Epithelial cell of prostate (primary cell): ENCODE measurements at regions not wholly inside any gene's neighbourhood (a gene's known extent, or its start where the extent isn't known, plus 50 kb on each side); places are given as distances from the start of the nearest gene placed in this dataset.
"Not testable (repeated sequence)": the region's sequence is repeated elsewhere in the genome, so short reads cannot be mapped to it uniquely, and the experiment has no call there.

Experiments
- DNase-seq: peaks from one replicate; pipeline ENCODE4 v3.0.0-alpha.2; 2011; ENCODE audit warnings: low read depth, low spot score
- H3K27ac ChIP-seq: fragments of 450-650 bp; 2 replicates; pipeline ENCODE4 v1.5.1; 2017; ENCODE audit warnings: mild to moderate bottlenecking

DNA sequence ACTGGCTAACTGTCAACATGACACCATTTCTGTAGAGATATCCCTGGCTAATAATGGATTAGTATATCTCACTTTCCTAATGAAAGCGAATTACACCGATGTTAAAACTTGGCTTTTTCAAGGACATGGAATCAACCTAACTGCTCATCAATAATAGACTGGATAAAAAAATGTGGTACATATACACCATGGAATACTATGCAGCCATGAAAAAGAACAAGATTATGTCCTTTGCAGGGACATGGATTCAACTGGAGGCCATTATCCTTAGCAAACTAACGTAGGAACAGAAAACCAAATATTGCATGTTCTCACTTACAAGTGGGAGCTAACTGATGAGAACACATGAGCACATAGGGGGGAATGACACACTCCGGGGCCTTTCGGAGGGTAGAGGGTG lies 62.6 kb downstream of the ZIC1 start:
- H3K27ac ChIP-seq = no peak overlapping the region
- no peak for DNase-seq

DNA sequence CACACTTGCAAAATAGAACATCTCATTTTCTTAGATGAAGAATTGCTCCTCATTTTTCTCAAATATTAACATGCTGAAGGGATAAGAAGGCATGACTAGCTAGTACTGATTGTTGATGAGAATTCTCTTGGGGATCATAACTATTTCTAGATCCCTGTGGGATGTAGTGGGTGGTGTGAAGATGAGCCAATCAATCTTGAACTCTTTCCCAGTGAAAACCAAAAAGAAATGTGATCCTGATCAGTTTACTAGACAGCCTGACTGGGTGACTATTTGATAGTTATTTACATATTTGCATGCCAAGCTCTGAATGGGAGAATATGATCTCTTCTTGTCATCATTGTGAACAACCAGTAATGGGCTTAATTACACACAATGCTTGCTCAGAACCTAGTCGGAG lies 63.7 kb downstream of the ZIC1 start:
- H3K27ac ChIP-seq = no peak overlapping the region
- no peak for DNase-seq

DNA sequence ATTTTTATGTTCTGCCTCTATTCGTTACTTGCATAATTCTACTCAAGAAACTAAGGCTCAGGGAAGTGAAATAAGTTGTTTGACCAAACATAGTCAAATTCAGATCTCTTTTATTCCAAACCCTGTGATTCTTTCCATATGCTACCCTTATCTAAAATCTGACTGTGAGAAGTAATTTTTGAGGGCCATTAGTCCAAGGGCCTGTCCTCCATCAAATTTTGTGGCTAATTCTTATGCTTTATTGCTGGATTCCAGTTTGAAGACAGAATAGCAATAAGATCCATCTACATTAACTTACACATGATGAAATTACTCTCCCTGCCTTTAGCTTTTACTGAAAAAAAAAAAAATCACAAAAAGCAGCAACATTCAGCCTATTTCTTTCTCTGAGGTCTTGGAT lies 74.0 kb downstream of the ZIC1 start:
- no peak for DNase-seq
- H3K27ac ChIP-seq = no peak overlapping the region

DNA sequence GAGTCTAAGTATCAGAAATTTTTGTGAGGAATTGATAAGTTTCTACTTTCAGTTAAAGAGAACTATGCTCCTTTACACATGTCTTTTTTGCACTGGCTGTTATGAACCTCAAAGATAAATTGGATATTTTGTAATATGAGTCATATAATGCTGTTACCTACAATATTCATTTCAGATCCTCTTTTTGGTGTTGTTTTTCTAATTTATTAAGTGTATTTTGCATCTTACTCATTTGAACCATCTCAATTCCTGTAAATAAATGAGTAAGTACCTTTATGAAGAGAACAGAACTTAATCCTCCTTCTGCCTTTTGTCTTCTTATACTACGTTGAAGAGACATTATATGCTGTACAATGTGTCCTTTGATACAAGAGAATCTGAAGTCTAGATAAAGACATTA lies 74.4 kb downstream of the ZIC1 start:
- H3K27ac ChIP-seq = no peak overlapping the region
- no peak for DNase-seq

DNA sequence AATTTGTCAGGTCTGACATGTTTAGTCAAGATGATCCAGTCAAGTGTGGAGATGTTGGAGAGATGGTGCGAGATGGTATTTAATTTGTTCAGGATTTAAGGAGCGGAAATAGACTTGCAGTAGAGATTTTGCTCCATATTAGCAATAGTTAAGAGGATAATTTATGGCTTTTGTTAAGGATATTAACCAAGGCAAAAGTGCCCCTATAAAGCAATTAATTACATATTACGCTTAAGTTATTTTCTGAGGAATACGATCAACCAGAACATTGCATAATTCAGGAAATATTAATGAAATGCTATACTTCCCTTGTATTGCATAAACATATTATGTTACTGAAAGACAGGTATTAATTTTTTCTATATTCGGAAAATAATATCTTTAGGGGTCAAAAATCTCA lies 83.9 kb downstream of the ZIC1 start:
- DNase-seq = no peak
- H3K27ac ChIP-seq = no peak overlapping the region

DNA sequence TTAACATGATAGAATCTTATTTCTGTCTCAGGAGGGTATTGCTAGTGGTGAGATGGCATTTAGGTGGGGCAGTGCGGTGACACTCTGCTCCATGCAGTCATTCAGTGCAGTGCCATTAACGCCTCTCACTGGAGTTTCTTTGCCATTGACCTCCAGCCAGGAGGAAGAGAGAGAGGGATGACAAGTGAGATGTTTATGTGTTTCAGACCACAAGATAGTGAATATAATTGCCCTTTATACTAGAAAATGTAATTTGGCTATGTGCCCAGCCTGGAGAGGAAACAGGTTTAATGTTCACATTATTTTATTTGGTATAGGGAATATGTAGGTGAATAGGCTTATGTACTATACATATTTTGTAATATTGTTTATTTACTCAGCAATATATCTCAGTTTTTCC lies 84.5 kb downstream of the ZIC1 start:
- H3K27ac ChIP-seq = no peak overlapping the region

DNA sequence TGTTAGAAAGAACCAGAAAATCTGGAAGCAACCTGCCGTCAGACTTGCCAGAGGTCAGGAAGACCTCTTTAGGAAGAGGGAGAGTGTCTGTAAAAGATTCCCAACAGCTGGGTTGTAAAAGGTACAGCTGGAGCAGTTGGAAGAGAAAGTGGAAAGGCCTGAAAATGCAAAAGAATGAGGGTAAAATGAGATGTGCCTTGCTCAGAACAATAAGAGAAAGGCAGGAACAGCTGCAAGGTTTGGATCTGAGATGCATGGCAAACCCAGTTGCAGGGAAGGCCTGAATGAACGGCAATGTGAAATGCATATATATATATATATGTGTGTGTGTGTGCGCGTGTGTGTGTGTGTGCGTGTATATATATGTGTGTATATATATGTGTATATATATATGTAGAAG lies 88.1 kb downstream of the ZIC1 start:
- H3K27ac ChIP-seq = no peak overlapping the region
- no peak for DNase-seq

More for the DNA sequence above, 84.5 kb downstream of the ZIC1 start:
- no peak for DNase-seq

DNA sequence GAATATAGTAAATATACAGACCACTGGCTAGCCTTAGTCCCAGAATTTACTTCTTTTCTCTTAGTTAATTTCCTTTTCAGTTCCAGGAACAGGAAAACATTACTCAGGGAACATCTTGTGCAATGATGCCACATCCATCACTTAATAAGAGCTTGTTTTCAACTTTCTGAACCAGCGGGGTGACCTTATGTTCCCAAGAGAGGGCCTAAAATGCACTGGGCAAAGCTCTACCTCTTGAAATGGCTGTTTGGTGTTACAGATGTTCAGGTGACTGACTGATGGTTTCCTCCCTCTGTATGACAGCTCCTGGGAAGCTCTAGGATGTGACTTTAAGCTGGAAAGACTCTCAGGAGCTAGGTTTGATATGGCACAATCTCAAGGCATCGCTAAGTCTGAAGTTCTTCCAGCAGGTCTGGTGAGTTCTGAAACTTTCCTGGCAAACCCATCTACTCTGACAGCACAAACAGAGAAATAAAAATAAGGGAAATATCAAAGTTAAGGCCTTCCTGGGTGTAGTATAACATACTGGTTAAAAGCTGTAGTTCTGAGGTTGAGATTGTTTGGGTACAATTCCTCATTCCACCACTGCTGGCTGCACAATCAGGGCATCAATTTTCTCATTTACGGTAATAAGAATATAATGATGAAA lies 98.6 kb downstream of the ZIC1 start:
- no peak overlapping the region for H3K27ac ChIP-seq
- no peak for DNase-seq

DNA sequence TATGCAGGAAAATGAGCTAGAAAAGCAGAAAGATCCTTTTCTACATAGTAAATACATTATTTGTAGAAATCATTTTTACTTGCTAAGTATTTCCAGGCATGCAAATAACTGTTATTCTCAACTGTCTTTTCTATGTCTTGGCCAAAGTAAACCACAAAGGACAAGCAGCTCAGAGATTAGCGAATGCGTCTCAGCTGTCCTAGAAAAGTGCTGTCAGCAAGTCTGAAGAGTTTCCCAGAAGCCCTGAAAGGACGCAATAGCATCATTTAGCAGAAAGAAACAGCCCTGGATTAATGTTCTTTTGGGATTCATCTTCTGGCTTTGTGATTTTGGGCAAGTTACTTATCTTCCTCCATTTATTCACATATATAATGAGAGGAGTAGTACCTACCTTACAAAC lies 100.3 kb downstream of the ZIC1 start:
- DNase-seq = no peak
- no peak overlapping the region for H3K27ac ChIP-seq

DNA sequence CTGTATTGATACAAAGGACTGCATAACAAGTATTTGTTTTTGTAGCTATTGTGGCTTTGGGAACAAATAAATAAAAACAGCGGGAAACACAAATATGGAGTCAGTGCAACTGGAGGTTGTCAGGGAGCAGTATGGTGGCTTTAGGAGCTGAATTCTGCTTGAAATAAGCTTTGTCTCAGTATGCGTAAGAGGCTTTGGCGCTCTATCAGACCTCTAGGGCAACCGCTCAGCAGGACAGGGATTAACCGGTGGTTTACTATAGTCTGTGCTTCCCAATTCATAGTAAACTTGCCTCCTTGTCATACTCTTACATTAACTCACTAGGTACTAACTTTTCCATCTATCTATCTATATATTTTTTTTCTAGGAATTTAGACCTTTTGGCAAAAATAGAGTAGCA lies 104.6 kb downstream of the ZIC1 start:
- no peak for DNase-seq
- no peak overlapping the region for H3K27ac ChIP-seq

DNA sequence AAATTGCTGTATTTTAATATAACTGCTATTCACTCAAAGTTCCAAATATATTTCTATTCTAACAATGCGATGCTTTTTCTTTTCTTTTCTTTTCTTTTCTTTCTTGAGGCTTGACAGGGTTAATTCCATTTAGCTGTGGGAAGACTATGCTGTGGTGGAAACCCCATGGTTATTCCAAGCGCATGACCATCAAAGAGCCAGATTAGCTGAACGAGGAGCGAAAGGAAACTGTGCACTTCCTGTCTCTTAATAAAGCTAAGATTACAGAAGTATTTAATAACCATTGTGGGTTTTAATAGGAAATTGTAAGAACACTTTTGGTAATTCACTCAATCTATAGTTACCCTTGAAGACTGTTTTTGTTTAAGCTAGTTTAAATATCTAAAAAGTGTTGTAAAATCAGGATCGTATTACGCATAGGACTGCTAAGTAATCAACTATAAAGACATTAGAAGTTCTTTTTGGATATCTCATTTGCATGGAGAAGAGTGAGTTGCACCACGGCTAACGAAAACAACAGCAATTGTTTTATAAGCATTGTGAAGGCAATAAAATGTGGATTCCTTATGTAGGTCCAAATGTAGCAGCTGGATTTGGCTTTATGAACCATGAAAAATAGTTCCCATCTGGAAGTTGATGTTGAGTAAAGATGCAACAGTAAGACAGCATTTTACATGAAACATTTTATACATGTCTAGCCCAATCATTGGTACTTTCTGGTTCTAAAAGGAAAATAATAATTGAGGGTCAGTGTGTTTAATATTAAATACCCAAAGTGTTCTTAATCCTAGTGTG lies 105.4 kb downstream of the ZIC1 start:
- no peak overlapping the region for H3K27ac ChIP-seq
- DNase-seq = no peak

DNA sequence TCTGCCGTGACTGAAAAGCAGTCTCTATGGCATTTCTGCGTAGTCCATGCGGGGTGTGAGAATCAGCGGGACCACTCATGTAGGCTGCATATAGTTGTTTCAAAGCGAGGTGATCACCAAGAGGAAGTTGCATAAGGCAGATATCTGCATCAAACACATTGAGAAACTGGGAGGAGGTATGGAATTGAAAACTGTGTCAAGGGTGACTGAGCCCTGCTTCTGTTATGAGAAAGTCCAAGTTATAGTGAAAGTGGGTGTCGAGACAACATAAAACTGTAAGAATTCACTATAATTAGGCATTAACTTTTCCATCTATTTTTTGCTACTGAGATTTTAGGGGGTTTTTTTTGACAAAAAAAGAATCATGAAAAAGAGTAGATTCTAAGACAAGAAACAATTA lies 109.3 kb downstream of the ZIC1 start:
- no peak for DNase-seq
- H3K27ac ChIP-seq = no peak overlapping the region

DNA sequence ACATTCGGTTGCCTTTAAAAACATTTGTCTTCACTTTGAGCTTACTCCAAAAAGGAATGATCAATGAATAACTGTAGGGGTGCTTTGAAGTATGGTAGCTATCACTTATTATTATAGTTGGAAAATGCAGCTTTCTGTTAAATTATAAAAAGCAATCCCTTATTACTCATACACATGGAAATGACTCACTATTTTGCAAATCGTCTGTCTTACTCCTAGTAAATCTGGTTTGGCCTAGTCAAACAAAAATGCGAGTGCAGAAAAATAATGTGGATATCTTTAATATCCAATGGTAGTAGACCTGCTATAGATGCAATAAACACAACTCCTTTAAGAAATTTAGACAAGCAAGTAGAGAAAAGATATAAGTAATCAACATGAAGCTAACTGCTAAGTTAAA lies 112.5 kb downstream of the ZIC1 start:
- no peak for DNase-seq
- no peak overlapping the region for H3K27ac ChIP-seq

DNA sequence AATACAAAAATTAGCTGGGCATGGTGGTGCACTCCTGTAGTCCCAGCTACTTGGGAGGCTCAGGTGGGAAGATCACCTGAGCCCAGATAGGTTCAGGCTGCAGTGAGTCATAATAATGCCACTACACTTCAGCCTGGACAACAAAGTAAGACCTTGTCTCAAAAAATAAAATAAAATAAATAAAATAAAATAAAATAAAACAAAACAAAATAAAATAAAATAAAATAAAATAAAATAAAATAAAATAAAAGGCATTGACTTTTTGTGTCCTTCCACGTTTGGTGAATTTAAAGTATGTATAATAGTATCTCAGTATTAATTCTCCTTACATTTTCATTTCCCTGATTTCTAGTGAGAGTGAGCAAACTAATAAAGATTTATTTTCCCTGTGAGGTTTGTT lies 113.6 kb downstream of the ZIC1 start:
- not testable (repeated sequence) for DNase-seq

DNA sequence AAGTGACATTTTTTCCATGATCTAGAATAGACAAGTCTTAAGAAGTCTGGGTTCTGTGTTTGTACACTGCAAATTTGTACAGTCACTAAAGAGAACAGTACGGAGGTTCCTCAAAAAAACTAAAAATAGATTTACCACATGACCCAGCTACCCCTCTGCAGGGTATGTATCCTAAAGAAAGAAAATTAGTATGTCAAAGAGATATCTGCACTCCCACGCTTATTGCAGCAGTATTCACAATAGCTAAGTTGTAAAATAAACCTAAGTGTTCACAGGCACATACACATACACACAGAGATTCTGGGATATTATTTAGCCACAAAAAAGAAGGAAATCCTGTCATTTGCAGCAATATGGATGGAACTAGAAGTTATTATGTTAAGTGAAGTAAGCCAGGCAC lies 120.4 kb downstream of the ZIC1 start:
- H3K27ac ChIP-seq = no peak overlapping the region
- no peak for DNase-seq

More for the DNA sequence above, 113.6 kb downstream of the ZIC1 start:
- H3K27ac ChIP-seq = not testable (repeated sequence)

DNA sequence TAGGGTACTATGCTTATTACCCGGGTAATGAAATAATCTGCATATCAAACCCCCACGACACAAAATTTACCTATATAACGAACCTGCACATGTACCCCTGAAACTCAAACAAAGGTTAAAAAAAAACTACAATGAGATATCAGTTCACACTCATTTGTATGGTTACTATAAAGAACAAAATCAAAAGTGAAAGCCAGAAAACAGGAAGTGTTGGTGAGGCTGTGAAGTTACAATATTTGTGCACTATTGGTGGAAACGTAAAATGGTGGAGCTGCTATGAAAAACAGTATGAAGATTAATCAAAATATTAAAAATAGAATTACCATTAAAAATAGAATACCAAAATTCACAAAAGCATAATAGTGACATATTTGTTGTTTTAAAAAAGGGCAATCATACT lies 128.9 kb downstream of the ZIC1 start:
- H3K27ac ChIP-seq = no peak overlapping the region
- no peak for DNase-seq

DNA sequence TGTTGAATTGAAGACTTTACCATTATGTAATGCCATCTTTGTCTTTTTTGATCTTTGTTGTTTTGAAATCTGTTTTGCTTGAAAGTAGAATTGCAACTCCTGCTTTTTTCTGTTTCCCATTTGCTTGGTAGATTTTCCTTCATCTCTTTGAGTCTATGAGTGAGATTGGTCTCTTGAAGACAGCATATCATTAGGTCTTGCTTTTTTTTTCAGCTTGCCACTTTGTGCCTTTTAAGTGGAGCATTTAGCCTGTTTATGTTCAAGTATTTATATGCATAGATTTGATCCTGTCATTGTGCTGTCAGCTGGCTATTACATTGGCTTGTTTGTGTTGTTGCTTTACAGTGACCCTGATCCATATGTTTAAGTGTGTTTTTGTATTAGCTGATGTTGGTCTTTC lies 131.8 kb downstream of the ZIC1 start:
- DNase-seq = no peak
- no peak overlapping the region for H3K27ac ChIP-seq

DNA sequence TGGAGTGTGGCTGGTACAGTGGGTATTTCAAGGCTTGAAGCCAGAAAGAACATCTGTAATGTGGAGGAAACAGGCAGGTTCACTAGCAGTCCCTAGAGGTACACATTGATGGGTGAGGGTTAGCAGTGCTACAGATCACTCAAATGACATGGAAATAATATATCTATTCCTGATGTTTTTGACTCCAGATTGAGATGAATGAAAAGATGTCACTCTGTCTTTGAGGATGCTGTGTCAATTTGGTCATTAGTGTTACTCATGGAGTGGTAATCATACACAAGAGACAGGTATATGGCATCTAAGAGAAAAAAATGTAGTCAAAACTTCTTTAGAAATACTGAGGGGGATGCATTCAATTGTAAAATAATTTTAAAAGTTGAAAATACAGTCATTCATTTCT lies 135.1 kb downstream of the ZIC1 start:
- DNase-seq = no peak

DNA sequence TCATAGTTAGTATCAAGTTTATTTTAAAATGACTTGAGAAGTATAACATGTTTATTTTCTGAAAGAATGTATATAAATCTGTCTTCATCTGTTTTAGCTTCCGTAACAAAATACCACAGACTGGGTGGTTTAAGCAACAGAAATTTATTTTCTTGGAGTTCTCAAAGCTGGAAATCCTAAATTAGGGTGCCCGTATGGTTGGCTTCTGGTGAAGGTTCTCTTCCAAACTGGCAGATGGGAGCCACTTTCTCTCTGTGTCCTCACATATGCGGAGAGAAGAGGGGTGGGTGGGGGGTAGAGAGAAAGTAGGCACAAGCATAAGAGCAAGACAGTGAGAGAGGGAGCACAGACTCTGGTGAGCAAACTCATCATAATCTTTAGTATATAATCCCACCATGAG lies 142.3 kb downstream of the ZIC1 start:
- H3K27ac ChIP-seq = no peak overlapping the region
- DNase-seq = no peak

More for the DNA sequence above, 135.1 kb downstream of the ZIC1 start:
- H3K27ac ChIP-seq = no peak overlapping the region

DNA sequence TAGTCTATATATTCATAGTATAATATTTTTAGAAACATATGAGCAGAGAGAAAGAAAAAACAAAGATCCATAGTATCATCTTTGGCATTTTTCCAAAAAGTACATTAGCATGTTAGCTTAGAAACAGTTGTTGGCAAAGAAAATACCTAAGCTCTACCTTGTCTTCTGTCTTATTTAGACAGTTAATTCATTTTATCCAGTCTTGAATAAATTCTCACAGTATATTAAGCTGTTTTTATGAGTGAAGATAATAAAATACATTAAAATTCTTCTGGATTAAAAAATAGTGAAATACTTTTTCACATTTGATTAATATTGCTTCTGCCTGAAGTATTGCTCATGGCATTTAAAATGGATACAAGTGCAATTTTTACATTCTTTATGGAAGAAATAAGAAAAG lies 145.2 kb downstream of the ZIC1 start:
- DNase-seq = no peak
- H3K27ac ChIP-seq = no peak overlapping the region

DNA sequence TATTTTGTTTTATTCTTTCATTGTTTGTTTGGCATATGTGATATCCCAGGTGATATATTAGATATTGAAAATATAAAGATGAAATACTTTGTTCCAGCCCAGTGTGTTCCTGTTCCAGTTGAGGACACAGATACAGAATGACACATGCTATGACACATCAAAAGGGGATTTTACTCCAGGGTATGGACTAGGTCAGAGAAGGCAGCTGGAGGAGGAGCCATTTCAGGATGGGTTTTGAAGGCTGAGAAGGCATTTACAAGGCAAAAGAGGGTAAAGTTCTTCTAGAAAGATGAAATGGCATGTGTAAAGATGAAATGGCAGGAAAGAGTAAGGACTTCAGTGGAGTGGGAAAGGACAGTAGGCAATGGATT lies 163.8 kb downstream of the ZIC1 start:
- no peak for DNase-seq
- H3K27ac ChIP-seq = no peak overlapping the region

DNA sequence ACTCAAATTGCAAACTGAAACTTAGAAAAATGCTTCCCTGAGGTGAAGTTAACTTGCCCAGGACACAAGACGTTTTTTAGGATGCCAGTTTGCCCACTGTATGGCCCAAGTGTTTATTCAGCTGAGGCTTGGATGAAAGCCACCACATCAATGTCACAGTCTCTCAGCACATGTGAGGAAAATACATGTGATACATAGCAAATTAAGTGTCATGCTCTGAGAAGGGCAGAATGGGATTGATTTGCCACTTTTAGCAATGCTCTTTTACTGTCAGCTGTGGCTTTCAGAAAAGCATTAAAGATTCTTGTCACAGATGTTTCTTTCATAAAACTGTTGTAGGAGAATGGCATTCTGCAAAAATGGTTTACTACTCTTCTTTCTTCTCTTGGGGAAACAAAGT lies 165.5 kb downstream of the ZIC1 start:
- DNase-seq = no peak
- no peak overlapping the region for H3K27ac ChIP-seq
